DMS153 treated with DMSO at 0.1 percent for 48 hours (cell line): ENCODE measurements at regions not wholly inside any gene's neighbourhood (a gene's known extent, or its start where the extent isn't known, plus 50 kb on each side); places are given as distances from the start of the nearest gene placed in this dataset.

ENCODE experiments used
- DNase-seq: peaks from one replicate; lab custom pipeline; 2025; ENCODE audit not compliant: unreplicated experiment; lab: John Stamatoyannopoulos, UW

DNA sequence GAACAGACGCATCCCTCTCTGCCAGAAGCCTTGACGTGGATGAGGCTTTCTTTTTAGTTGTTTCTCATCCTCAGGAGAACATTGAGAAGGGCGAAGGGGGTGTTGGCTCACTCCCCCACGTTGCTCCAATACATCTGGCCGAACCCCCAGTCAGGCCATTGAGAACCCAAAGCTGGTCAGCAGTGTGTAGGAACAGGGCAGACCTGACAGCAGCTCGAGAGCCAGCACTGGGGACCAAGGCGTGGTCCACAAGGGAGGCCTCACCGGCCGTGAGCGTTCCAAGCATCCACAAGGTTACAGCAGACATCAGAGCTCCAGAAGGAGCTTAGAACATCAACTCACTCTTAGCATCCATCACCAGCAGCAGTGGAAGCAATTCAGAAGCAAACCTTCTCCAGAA is 387.9 kb upstream of the ARID1B start:
- no peak for DNase-seq

DNA sequence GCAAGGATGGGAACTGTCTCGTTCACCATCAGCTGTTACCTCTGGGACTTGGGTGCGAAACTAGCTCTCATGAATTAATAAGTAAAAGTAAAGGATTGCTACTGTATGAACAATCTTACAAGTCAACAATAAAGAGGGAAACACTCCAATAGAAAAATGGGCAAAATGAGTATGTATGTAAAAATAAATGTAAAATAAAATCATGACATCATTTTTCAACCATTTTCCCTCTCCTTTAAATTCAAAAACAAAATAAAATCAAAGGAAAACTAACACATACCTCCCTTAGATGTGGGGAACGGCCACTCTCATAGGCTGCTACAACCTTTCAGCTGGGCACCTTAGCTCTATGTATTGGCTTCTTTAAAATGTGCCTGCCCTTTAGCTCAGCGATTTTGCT is 389.7 kb upstream of the ARID1B start:
- no peak for DNase-seq

DNA sequence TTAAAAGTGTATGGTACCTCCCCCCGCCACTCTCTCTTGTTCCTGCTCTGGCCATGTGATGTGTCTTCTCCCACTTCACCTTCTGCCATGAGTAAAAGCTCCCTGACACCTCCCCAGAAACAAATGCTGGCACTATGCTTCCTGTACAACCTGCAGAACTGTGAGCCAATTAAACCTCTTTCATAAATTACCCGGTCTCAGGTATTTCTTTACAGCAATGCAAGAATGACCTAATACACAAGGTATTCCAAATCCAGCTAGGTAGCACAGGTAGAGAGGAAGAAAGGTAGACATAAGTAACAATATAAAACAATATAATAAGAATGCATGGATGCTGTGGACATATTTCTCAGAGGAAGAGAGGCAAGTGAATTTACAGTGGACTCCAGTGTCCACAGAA is 394.1 kb upstream of the ARID1B start:
- no peak for DNase-seq

DNA sequence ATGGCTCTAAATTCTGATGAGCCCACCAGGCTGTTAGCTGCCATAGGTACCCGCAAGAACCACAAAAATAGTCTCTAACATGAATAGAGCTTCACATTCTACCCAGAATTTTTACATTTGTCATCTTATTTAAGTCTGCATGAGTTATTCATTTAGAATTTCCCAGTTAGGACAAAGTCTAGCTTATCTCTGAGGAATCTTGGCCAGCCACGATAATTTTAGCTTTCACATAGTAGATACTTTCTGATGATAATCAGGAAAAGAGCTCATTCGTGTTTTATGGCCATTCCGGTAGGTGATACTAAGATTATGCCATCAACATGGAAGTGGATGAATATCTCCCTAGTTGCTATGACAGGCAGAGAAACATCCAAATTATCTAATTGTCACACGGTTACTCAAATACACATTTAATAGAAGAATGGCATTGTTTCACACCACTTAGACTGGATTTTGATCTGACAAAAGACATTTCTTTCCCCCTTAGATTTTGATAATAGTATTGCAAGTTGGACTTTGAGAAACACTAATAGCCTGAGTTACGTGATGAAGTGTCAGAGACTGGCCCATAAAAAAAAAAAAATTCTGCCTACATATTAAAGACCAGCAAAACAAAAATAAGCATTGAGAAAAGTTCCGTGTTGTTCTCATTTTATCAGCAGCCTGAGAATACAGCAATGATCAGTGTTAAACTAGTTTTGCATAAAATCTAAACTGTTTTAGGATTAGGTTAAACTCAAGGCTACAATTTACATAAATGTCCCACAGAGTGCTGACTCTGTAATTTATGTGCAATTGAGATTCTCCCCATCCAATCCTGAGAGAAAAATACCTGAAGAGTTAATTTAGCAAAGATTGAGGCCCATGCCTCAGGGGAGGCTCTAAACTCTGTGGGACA is 397.5 kb upstream of the ARID1B start:
- DNase-seq = no peak

DNA sequence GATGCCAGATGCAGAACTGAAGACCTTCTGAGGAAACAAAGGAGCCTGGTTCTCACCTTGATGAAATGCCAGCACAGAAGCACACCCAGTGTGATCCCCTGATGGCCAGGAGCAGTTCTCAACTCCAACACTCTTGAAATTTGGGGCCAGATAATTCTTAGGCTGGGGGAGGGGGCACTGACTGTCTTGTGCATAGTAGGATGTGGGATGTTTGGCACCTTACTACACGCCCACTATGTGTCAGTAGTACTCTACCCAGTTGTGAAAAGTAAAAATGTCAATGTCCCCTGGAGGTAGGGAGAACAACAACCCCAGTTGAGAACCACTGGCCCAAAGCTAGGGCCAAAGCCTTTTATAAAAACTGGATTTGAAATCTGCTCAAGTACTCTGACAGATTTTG is 398.3 kb upstream of the ARID1B start:
- no peak for DNase-seq

DNA sequence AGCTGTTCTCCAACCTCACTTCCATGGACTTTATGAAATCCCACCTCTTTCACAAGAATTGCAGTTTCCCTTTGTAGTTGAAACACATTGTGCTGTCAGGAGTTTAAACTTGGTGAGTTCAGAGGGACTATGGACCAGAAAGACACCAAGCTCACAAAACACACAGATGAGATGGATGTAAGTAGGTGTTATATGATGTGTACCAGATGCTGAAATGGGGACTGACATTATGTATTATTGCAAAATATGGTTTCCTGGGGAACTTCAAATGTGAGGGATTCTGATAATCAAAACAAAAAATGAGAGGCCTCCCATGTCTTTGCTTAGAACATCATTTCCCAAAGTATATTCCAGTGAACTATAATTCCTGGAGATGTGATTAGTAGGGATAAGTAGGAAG is 401.1 kb upstream of the ARID1B start:
- no peak for DNase-seq

DNA sequence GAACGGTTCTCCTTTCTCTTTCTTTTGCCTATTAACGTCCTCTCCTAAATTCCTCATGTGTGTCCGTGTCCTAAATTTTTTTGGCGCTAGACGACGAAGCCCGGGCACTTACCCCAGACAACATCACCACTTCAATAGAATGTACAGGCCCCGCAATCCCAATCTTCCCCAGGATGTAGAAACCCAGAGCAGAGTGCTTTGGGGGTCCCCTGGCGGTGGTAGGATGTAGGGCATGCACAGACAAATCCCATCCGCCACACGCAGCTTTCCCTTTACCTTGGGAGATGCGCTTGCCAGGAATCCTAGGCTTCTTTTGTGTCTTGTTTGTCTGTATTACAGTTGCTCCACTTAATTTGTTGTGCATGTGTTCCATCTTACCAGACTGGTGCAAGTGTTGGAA is 417.3 kb upstream of the ARID1B start:
- DNase-seq = no peak

DNA sequence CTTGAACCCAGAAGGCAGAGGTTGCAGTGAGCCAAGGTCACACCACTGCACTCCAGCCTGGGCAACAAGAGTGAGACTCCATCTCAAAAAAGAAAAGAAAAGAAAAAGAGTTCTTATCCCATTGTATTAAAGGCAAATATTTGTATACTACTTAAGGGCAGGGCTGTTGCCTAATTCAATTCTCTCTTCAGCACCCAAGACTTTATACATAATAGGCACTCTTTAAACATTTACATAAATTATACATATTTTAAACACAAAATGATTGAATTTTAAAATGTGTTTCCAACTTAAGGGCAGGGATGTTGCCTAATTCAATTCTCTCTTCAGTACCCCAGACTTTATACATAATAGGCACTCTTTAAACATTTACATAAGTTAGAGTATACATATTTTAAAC is 424.3 kb upstream of the ARID1B start:
- DNase-seq = no peak

DNA sequence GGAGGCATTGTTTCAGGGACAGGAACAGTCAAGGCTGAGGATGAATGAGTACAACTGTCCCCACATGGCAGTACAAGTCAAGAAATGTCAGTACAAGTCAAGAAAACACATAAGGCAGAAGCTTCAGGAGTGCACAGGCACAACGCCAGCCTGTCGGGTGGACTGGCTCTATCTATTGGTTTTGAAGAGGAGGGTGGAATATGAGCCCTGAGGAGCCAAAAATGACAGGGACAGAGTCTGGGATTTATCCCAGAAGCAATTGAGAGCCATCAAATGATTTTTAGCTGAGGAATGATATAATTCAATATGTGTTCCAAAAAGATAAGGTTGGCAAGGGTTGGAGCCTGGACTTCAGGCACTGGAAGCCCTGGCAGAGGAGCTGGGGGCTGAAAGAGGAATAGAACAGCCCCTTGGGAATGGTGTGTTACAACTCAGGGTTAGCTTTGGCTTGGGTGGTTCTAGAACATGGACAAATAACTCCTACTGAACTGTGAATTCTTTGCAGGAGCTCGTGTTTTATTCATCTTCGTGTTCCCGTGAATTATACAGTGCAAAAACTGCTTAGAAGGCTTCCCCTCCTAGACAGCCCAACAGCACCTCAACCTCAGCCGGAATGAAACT is 425.7 kb upstream of the ARID1B start:
- no peak for DNase-seq

DNA sequence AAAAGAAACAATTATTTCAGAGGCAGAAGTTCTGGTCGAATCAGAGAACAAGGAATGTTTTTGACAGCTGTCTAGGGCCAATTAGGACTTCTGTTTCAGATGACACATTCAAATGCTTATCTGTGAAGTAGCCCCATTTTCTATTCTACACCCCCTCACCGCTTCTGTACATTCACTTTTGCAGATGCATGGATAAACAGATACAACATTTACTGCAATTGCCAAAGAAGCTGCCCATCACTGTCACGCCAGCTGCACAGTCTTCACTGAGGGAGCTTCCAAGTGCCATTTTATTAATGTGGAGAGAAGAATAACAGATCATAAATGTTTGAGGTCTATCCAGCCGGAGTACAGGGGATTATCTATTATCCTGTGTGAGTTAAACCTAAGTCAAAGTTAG is 426.8 kb upstream of the ARID1B start:
- no peak for DNase-seq

DNA sequence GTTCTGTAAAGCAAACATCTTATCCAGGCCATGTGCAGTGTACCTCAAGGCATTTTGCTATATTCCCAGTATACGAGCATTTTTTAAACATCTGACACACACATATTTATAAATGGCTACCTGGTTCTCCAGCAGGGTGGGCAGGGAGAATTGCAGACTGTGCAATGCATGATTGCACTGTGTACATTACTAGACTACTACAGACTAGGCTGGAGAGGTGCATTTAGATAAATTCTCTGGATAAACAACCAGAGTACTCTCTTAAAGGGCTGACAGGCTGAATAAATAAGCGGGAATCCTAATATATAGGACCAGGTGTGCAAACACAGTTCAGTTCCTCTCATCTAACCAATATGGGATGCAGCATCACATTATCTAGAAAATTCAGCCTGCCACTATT is 428.3 kb upstream of the ARID1B start:
- peak; percentile 54 for DNase-seq

DNA sequence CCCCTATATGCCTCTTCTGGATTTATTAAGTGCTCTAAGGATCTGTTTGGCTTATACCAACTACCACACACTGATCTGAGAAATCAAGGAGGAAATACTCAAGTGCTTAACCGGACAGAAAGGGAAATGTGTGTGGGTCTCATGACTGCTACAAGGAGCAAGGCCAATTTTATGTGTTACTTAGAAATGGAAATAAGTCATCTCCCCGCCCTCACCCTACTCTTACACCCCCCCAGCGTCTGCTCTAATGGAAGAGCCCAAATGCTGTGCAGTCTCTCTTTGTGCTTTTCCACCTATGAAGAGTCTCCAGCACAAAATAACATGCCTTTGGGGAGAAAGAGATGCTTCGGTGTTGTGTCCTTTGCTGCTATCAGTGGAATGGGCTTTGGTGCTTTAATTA is 428.8 kb upstream of the ARID1B start:
- DNase-seq = peak; percentile 32

DNA sequence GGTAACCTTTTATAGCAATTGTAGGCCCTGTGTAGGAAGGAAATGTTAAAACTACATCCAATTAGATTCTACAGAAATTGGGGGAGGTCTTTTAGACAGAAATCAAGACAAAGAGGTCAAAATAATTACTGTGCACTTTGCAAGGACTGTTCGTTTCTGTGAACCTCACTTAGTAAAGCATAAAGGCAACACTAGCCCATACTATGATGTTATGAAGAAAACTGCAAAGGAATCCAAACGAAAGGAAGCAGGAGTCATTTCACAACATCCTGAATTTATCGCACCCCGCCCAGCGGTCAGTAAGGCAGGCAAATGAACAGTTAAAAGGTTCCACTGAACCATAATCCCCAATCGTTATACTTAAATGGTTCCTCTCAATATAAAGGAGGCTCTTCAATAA is 429.5 kb upstream of the ARID1B start:
- DNase-seq = no peak

DNA sequence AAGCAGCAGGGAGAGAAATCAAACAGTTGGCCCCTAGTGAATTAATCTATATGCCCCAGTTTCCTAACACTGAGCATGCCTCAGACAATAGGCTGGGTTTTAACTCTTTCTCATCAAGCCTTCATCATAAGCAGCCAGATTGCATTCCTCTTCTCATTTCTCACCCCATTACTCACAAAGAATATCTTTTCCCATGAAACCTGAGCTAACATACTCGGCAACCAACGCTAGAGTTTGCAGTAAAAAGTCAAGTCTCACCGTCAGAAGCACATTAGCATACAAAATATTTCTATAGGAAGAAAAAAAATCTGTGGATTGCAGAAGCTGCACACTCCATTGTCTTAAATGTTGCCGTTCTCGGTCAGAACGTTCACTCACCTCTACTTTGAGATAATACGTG is 429.9 kb upstream of the ARID1B start:
- no peak for DNase-seq

DNA sequence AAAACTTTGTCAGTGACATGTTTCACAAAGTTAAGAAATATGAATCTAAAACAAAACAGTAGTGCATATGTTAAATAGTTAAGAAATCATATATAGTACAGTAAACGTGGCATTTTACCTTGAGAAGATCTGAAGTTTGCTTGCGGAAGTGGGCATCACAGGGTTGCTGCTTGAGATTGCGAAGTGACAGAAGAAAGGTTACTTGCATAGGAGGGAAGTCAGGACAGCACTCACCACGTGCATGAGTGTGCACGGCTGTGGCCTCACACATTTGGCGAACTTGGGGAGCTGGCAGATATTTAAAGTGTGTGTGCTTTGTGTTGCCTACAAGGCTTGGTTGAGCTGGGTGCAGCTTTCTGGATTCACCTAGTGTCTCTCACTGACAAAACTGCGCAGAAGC is 431.5 kb upstream of the ARID1B start:
- DNase-seq = no peak

DNA sequence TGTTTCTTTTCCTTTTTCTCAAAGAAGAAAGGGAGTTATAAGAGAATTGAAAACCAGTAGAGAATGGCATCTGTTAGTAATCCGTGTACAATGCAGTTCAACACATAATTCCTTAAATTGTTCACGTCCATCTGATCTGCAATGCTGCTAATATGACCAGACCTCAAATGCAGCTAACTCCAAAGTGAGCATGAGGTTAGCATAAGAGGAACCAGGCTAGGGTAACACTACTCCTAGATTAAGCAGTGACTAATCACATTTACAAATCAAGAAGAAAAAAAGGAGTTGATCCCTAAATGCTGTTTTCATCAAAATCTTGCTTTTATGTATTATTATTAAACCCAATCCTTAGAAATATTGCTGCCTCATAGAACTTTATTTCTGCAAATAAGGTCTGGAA is 432.7 kb upstream of the ARID1B start:
- DNase-seq = no peak

DNA sequence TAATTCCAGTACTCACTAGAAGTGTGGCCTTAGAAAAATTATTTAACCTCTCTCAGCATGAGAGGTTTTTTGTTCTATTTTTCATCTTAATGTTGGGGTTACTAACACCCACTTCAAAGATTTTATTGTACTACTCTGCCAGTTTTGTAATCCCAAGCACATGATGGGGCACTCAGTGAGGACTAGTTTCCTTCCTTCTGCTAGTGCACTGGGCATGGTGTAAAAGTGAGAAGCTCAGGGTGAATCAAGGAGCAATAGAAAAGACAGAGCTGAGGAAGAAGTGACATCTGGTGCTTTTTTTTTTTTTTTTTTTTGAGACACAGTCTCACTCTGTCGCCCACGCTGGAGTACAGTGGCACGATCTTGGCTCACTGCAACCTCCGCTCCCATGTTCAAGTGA is 439.4 kb upstream of the ARID1B start:
- no peak for DNase-seq

DNA sequence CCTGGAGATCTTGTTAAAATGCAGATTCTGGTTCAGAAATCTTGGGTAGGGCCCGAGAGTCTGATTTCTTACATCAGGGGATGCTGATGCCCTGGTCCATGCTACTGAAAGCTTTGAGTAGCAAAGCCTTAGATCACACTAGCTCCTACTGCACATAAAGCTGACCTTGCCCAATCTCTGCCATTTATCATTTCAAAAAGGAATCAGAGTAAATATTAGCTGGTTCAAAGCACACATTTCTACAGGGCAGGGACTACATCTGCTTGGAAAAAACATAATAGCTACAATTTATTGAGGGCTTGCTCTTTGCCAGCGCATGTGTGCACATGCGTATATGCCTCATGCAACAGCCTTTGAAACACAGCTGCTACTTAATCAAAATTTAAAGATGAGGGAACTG is 440.4 kb upstream of the ARID1B start:
- DNase-seq = peak; percentile 2

DNA sequence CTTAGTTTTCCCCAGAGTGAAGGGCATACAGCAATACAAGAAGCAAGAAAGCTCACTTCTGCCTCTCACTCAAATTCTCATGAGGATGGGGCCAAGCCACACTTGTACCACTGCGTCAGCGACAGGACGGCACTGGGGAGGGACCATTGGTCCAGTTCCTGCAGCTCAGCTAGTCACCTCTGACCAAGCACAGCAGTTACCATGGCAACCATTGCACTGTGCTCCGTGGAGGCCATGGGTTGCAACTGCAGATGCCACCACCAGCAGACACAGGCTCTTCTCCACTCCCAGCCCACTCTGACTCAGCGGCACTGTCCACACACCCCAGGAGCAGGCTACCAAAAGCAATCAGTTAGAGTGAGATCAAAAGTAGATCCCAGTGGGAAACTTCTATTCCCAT is 441.1 kb upstream of the ARID1B start:
- no peak for DNase-seq

DNA sequence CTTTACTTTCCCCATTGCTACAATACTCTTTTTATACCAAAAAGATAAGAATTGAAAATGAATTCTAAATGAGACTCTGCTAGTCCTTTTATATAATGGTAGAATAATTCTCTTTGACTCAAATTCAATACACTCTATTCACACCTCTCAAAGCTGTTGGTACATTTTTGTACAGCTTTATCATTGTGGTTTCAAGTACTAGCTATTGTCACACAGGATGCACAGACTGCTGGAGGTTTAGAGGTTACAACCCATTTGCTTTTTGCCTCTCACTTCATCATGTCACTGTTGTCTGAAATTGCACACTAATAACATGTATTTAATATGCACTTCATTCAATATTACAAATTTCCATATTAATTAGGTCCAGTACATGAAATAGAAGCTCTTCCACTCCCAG is 442.2 kb upstream of the ARID1B start:
- DNase-seq = no peak

DNA sequence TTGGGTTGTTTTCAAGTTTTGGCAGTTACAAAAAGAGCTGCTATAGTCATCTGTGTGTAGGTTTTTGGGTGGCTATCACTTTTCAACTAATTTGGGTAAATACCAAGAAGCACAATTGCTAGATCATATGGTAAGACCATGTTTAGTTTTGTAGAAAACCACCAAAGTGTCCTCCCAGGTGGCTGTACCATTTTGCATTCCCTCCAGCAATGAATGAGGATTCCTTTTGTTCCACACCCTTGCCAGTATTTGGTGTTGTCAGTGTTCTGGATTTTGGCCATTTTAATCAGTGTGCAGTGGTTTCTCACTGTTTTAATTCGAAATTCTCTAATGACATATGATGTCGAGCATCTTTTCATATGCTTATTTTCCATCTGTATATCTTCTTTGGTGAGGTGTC is 457.5 kb upstream of the ARID1B start:
- DNase-seq = no peak

DNA sequence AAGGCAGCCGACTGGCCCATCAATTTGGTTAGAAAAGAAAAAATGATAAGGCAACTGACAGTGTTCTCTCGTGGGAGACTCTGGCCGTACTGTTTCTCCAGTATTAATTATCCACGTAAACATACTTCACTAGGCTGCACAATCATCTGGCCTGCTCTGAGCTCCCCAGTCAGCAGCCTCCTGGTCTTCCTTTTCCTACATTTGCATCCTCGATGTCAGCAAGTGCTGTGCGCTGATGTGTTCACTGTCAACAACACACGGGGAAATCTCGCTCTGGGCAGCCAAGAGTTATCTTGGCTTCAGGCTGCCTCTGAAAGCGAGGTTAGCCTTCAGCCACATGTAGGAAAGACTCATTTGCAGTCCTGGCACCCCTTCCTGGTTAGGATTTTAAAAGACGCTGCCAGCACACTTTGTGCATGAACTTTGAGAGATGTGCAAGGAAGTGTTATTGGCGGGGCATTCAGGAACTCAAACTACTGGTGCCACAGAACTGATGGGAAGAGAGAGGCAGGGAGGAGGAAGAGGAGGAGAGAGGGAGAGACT is 460.5 kb upstream of the ARID1B start:
- no peak for DNase-seq

DNA sequence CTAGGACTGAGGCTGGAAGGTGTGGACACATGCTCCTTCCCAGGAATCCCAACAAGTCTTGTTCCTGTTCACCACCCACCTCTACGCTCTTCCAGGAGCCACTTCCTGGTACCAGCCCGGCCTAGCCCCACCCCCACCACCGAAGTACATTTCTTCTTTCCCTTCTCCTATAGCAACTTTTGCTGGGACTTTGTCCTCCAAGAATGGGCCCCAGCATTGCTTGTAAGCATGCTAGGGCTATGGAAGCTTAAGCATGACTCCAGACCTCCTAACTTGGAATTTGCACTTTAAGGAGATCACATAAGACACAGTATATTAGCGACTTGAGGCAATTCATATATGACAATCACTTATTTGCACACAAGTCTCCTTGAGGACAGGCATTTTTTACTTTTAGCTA is 462.0 kb upstream of the ARID1B start:
- DNase-seq = no peak
